OCI-LY7 (cell line): ENCODE measurements at regions not wholly inside any gene's neighbourhood (a gene's known extent, or its start where the extent isn't known, plus 50 kb on each side); places are given as distances from the start of the nearest gene placed in this dataset.

Source experiments
- BruUV-seq: library from RNA; stranded (reverse); fragments of 400-500 nt; replicated peaks from 2 replicates; lab custom pipeline; 2021; lab: Mats Ljungman, UMichigan
- CTCF ChIA-PET: fragments of 300-600 bp; sonication (Branson Sonifier 250); formaldehyde crosslinking; loops from one replicate; lab custom pipeline; 2022; ENCODE audit warnings: antibody characterized with exemption; ENCODE audit not compliant: unreplicated experiment; lab: Charles Lee
- POLR2A ChIA-PET: fragments of 300-600 bp; sonication (Branson Sonifier 250); formaldehyde crosslinking; loops from one replicate; lab custom pipeline; 2022; ENCODE audit warnings: antibody characterized with exemption; lab: Charles Lee
- DNase-seq: peaks from one replicate; pipeline ENCODE4 v3.0.0-alpha.2; 2015; ENCODE audit warnings: low spot score
- H2AFZ ChIP-seq: fragments of 200-600 bp; sonication (generic), shearing (Covaris generic); 2 replicates; pipeline ENCODE4 v1.6.1; 2014; ENCODE audit warnings: mild to moderate bottlenecking, antibody characterized with exemption, low read length, moderate library complexity
- H3K27ac ChIP-seq: fragments of 200-600 bp; sonication (generic); 2 replicates; pipeline ENCODE4 v1.5.1; 2014; ENCODE audit warnings: mixed run types, low read depth, mild to moderate bottlenecking, moderate library complexity, low read length, inconsistent platforms; ENCODE audit not compliant: poor library complexity, severe bottlenecking
- H3K36me3 ChIP-seq: fragments of 200-600 bp; sonication (generic); 2 replicates; pipeline ENCODE4 v1.6.1; 2014; ENCODE audit warnings: mild to moderate bottlenecking, antibody characterized with exemption, low read length, moderate library complexity, mixed read lengths; ENCODE audit not compliant: insufficient read depth
- H3K4me1 ChIP-seq: fragments of 200-600 bp; sonication (generic); 2 replicates; pipeline ENCODE4 v1.5.1; 2014; ENCODE audit warnings: mild to moderate bottlenecking, low read length; ENCODE audit not compliant: insufficient read depth, poor library complexity, severe bottlenecking
- H3K4me2 ChIP-seq: fragments of 200-600 bp; sonication (generic); 2 replicates; pipeline ENCODE4 v1.6.1; 2014; ENCODE audit warnings: mild to moderate bottlenecking, low read length
- H3K4me3 ChIP-seq: fragments of 200-600 bp; sonication (generic); 2 replicates; pipeline ENCODE4 v1.5.1; 2014; ENCODE audit warnings: mild to moderate bottlenecking, low read depth, low read length; ENCODE audit not compliant: poor library complexity, severe bottlenecking
- H3K79me2 ChIP-seq: fragments of 200-600 bp; sonication (generic); 2 replicates; pipeline ENCODE4 v1.6.1; 2016; ENCODE audit warnings: low read depth, mild to moderate bottlenecking, low read length, moderate library complexity, mixed read lengths; ENCODE audit not compliant: insufficient read depth
- H3K9me2 ChIP-seq: fragments of 200-600 bp; sonication (generic); 2 replicates; pipeline ENCODE4 v1.6.1; 2016; ENCODE audit warnings: mild to moderate bottlenecking, low read length, mixed read lengths; ENCODE audit not compliant: insufficient read depth
- H3K9me3 ChIP-seq: fragments of 200-600 bp; sonication (generic); 2 replicates; pipeline ENCODE4 v1.6.1; 2014; ENCODE audit warnings: mild to moderate bottlenecking, mixed run types, low read length, mixed read lengths
- H4K20me1 ChIP-seq: fragments of 200-600 bp; sonication (generic); 2 replicates; pipeline ENCODE4 v1.6.1; 2014; ENCODE audit warnings: mild to moderate bottlenecking, antibody characterized with exemption, low read length, moderate library complexity, mixed read lengths; ENCODE audit not compliant: insufficient read depth
- EZH2phosphoT487 ChIP-seq: fragments of 200-600 bp; sonication (generic); IDR thresholded peaks from 2 replicates; pipeline ENCODE4 v1.6.1; 2018; ENCODE audit warnings: low read depth, borderline replicate concordance, mild to moderate bottlenecking, mixed run types, antibody characterized with exemption, low read length, moderate library complexity, mixed read lengths
- intact Hi-C: fragments of 100-400 bp; cut with micrococcal nuclease; formaldehyde crosslinking; loops from one replicate; pipeline ENCODE4 v1.10.0; 2022; ENCODE audit not compliant: unreplicated experiment
- TF ChIP-seq, protein P1 (sequence below): fragments of 200-600 bp; sonication (generic); conservative IDR thresholded peaks from 2 replicates; pipeline ENCODE4 v1.5.1; 2014; ENCODE audit warnings: mild to moderate bottlenecking, antibody characterized with exemption, low read length, moderate library complexity, mixed read lengths

DNA sequence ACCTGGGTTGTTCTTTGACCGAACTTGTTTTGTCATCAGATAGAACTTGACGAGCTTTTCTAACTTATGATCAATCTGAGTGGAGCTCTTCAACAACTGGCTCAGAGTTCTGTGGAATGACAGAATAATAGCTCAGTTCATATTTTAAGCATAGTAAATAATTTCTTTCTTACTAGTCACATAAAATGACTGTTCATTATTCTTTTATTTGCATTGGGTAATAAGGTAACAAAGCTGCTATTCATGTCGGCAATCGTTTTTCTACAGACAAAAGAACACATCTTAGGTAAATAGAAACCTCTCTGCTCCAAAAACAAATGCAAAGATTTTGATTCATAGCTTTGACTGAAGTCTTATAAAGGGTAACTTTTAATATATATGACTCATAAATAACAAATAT lies 57.3 kb upstream of the CXCL8 start:
- Histone ChIP-seq H4K20me1 (no peaks in the 10 kb centered on the region), H3K27ac (no peak overlapping the region), H3K79me2 (no peaks in the 10 kb centered on the region), H3K9me3 (no peaks in the 10 kb centered on the region), H3K36me3 (no peaks in the 10 kb centered on the region), H3K9me2 (no peaks in the 10 kb centered on the region), H3K4me3 (no peak overlapping the region), H2AFZ (no peak overlapping the region), H3K4me2 (no peak overlapping the region), H3K4me1 (no peaks in the 10 kb centered on the region)
- ChIA-PET POLR2A (interaction anchor here (0.6 to 1.4 kb wide), 4 partner anchors 15 to 402 kb away, joined by 3 to 4 read pairs (median 4); no protein-coding TSS in a partner anchor), CTCF (no interaction called here)
- BruUV-seq, result no TSS peak
- DNase-seq, result no peak
- no peak for TF ChIP-seq EZH2phosphoT487
- TF ChIP-seq, protein P1, sequence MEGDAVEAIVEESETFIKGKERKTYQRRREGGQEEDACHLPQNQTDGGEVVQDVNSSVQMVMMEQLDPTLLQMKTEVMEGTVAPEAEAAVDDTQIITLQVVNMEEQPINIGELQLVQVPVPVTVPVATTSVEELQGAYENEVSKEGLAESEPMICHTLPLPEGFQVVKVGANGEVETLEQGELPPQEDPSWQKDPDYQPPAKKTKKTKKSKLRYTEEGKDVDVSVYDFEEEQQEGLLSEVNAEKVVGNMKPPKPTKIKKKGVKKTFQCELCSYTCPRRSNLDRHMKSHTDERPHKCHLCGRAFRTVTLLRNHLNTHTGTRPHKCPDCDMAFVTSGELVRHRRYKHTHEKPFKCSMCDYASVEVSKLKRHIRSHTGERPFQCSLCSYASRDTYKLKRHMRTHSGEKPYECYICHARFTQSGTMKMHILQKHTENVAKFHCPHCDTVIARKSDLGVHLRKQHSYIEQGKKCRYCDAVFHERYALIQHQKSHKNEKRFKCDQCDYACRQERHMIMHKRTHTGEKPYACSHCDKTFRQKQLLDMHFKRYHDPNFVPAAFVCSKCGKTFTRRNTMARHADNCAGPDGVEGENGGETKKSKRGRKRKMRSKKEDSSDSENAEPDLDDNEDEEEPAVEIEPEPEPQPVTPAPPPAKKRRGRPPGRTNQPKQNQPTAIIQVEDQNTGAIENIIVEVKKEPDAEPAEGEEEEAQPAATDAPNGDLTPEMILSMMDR, result no peak
- intact Hi-C loops, result no loop called here

DNA sequence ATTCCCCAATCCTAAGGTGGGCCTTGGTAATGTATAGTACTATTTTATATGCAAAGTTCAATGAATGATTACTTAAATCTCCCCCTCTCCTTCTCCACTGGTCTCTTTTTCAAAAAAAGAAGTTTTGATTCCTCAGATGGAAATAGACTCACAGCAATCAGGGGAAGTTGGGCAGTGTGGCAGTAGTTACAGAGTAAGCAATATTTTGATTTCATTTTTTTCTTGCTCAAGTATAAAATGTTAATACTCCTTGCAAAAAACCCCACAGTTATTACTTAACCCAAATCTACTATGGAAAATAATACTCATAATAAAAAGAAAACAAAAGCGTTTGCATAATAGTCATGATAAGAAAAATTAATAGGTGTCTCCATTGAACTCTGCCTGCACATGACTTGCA lies 56.9 kb upstream of the CXCL8 start:
- Histone ChIP-seq H4K20me1 (no peaks in the 10 kb centered on the region), H3K9me3 (no peaks in the 10 kb centered on the region), H2AFZ (no peak overlapping the region), H3K9me2 (no peaks in the 10 kb centered on the region), H3K79me2 (no peaks in the 10 kb centered on the region), H3K4me2 (no peak overlapping the region), H3K4me3 (no peak overlapping the region), H3K4me1 (no peaks in the 10 kb centered on the region), H3K27ac (no peak overlapping the region), H3K36me3 (no peaks in the 10 kb centered on the region)
- intact Hi-C loops, result no loop called here
- TF ChIP-seq EZH2phosphoT487, result no peak
- CTCF ChIA-PET, result no interaction called here
- no TSS peak for BruUV-seq
- DNase-seq, result no peak
- POLR2A ChIA-PET, result interaction anchor here (0.6 to 1.4 kb wide), 3 partner anchors 15 to 402 kb away, joined by 3 to 4 read pairs (median 3); no protein-coding TSS in a partner anchor

DNA sequence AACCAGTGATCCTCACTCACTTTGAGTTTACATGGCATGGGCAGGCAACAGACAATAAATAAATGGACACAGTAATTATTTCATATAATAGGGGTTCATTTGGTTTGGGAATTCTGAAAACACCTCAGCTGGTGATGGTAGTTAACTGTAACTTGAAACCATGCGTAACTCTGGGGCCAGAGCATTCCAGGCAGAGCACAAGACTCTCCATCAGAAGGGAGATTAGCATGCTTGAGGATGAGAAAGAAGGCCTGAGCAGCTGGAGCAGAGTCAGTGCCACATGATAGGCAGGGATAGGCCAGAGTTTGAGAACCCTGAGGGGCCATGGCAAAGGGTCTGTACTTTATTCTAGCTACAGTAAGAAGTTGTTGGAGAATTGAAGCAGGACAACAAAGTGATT lies 56.3 kb upstream of the CXCL8 start:
- no TSS peak for BruUV-seq
- POLR2A ChIA-PET, result interaction anchor here (0.7 to 0.9 kb wide), 2 partner anchors 10 to 239 kb away, joined by 3 read pairs; no protein-coding TSS in a partner anchor

More for the DNA sequence above, 56.3 kb upstream of the CXCL8 start:
- TF ChIP-seq, protein P1, result no peak
- TF ChIP-seq EZH2phosphoT487, result no peak
- Histone ChIP-seq H3K4me1 (no peaks in the 10 kb centered on the region), H3K36me3 (no peaks in the 10 kb centered on the region), H3K79me2 (no peaks in the 10 kb centered on the region), H3K27ac (no peak overlapping the region), H3K9me3 (no peaks in the 10 kb centered on the region), H4K20me1 (no peaks in the 10 kb centered on the region), H3K9me2 (no peaks in the 10 kb centered on the region), H3K4me2 (no peak overlapping the region), H2AFZ (no peak overlapping the region), H3K4me3 (no peak overlapping the region)
- intact Hi-C loops, result no loop called here
- CTCF ChIA-PET, result no interaction called here
- DNase-seq, result no peak
